ENCODE measurements at regions not wholly inside any gene's neighbourhood (a gene's known extent, or its start where the extent isn't known, plus 50 kb on each side); places are given as distances from the start of the nearest gene placed in this dataset.
"Not testable (repeated sequence)": the region's sequence is repeated elsewhere in the genome, so short reads cannot be mapped to it uniquely, and the experiment has no call there.

DNA sequence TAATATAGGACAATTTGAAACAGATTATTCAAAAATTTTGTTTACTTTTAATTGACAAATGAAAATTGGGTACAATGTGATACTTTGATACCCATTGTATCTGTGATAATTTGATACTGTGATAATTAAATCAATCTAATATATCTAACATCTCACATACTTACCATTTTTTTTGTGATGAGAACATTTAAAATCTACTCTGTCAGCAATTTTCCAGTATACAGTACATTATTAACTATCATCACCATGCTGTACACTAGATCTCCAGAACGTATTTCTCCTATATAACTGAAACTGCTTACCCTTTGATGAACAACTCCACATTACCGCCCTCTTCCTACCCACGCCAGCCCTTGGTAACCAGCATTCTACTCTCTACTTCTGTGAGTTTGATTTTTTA is 139.7 kb upstream of the TFPI start:
- DNase-seq (no peak), ATAC-seq (no peak)
- Histone ChIP-seq H3K27me3 (no peaks in the 10 kb centered on the region), H3K36me3 (replicated peaks in 1 of 2; ENCODE audit: insufficient read depth in 1 of 2, low read depth in 2 of 2) (no peaks in the 10 kb centered on the region), H3K4me1 (no peaks in the 10 kb centered on the region), H3K9me3 (no peaks in the 10 kb centered on the region), H3K27ac (no peak overlapping the region), H3K4me3 (no peak overlapping the region)
- TF ChIP-seq, protein P1, sequence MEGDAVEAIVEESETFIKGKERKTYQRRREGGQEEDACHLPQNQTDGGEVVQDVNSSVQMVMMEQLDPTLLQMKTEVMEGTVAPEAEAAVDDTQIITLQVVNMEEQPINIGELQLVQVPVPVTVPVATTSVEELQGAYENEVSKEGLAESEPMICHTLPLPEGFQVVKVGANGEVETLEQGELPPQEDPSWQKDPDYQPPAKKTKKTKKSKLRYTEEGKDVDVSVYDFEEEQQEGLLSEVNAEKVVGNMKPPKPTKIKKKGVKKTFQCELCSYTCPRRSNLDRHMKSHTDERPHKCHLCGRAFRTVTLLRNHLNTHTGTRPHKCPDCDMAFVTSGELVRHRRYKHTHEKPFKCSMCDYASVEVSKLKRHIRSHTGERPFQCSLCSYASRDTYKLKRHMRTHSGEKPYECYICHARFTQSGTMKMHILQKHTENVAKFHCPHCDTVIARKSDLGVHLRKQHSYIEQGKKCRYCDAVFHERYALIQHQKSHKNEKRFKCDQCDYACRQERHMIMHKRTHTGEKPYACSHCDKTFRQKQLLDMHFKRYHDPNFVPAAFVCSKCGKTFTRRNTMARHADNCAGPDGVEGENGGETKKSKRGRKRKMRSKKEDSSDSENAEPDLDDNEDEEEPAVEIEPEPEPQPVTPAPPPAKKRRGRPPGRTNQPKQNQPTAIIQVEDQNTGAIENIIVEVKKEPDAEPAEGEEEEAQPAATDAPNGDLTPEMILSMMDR (IDR thresholded peaks at IDR 0.05) = no peak
- TF ChIP-seq POLR2A (IDR thresholded peaks at IDR 0.05) = no peak
- WGBS, 2 donors = 83 to 84% methylated on average over 3 of the region's 3 CpGs
- intact Hi-C loops (cut with DNase I) = no loop called here

DNA sequence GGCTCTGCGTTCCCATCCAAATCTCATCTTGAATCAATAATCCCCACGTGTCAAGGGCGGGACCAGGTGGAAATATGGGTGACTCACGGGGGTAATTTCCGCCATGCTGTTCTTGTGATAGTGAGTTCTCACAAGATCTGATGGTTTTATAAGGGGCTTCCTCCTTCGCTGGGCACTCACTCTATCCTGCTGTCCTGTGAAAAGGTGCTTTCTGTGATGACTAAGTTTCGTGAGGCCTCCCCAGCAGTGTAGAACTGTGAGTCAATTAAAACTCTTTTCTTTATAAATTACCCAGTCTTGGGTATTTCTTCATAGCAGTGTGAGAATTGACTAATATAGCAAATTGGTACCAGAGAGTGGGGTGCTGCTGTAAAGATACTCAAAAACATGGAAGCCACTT is 142.4 kb upstream of the TFPI start:
- H3K27ac ChIP-seq; H3K4me3 ChIP-seq; H3K9me3 ChIP-seq; H3K27me3 ChIP-seq; intact Hi-C loops (cut with DNase I); DNase-seq; ATAC-seq; H3K4me1 ChIP-seq; H3K36me3 ChIP-seq (replicated peaks in 1 of 2; ENCODE audit: insufficient read depth in 1 of 2, low read depth in 2 of 2): not testable (repeated sequence)
- 85 to 91% methylated on average over 7 of the region's 7 CpGs for WGBS, 2 donors

DNA sequence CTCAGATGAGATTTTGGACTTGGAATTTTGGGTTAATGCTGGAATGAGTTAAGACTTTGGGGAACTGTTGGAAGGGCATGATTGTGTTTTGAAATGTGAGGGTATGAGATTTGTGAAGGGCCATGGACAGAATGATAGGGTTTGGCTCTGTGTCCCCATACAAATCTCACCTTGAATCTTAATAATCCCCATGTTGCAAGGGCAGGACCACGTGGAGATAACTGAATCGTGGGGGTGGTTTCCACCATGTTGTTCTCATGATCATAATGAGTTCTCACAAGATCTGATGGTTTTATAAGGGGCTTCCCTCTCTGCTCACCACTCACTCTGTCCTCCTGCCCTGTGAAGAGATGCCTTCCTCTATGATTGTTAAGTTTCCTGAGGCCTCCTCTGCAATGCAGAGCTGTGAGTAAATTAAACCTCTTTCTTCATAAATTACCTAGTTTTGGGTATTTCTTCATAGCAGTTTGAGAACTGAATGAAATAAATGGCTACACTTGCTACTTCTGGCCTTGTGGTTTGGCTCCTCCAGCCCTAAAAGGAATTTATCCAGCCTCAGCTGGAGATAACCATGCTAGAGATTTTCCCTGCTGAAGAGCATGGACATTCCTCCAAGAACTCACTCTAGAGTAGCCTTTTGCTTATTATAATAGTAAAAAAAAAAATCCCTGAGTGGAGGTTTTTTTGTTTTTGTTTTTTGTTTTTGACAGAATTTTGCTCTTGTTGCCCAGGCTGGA is 144.3 kb upstream of the TFPI start:
- no peak overlapping the region for H3K27ac ChIP-seq
- TF ChIP-seq, protein P1 (IDR thresholded peaks at IDR 0.05) = no peak
- no peak for TF ChIP-seq POLR2A (IDR thresholded peaks at IDR 0.05)
- no peaks in the 10 kb centered on the region for H3K4me1 ChIP-seq
- intact Hi-C loops (cut with DNase I) = no loop called here
- DNase-seq (no peak), ATAC-seq (no peak)
- no peak overlapping the region for H3K4me3 ChIP-seq
- no peaks in the 10 kb centered on the region for H3K36me3 ChIP-seq (replicated peaks in 1 of 2; ENCODE audit: insufficient read depth in 1 of 2, low read depth in 2 of 2)
- H3K9me3 ChIP-seq = no peaks in the 10 kb centered on the region
- H3K27me3 ChIP-seq = no peaks in the 10 kb centered on the region
- 63 to 88% methylated on average over 2 of the region's 2 CpGs for WGBS, 2 donors

DNA sequence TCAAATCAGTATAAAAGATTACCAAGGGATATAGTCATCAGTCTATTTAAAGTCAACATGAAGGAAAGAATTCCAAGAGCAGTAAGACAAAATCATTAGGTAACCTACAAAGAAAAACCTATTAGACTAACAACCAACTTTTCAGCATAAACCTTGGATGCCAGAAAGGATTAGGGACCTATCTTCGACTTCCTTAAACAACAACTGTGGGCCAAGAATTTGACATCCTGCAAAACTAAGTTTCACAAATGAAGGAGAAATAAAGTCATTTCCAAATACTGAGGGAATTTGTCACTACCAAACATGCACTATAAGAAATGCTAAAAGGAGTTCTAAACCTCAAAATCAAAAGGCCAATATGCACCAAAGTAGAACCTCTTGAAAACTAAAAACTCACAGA is 147.9 kb upstream of the TFPI start:
- TF ChIP-seq, protein P1 (IDR thresholded peaks at IDR 0.05) = no peak
- TF ChIP-seq POLR2A (IDR thresholded peaks at IDR 0.05) = no peak
- no peak for DNase-seq
- 68% methylated on average over 1 of the region's 1 CpG for WGBS, 2 donors

DNA sequence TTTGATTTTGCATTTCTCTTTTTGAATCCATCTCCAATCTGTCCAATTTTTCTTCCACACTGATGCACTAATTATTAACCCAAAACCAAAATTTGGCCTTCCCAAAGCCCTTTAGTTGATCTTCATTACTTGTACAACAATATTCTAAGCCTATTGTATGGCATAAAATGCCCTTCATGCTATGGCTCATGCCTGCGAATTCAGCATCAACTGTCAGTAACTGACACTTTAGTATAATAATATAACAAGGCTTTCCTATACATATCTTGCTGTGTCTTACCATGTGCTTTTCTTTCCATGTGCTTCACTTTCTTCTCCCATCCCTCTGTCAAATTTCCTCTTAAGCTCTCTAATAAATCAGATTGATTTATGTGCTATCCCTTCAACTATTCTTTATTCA is 154.0 kb upstream of the TFPI start:
- DNase-seq (no peak), ATAC-seq (no peak)
- TF ChIP-seq, protein P1 (IDR thresholded peaks at IDR 0.05) = no peak
- TF ChIP-seq POLR2A (IDR thresholded peaks at IDR 0.05) = no peak
- intact Hi-C loops (cut with DNase I) = no loop called here
- H3K36me3 ChIP-seq (replicated peaks in 1 of 2; ENCODE audit: insufficient read depth in 1 of 2, low read depth in 2 of 2) = no peaks in the 10 kb centered on the region
- no peak overlapping the region for H3K27ac ChIP-seq
- H3K9me3 ChIP-seq = no peaks in the 10 kb centered on the region
- H3K4me3 ChIP-seq = no peak overlapping the region
- H3K4me1 ChIP-seq = no peaks in the 10 kb centered on the region
- no peaks in the 10 kb centered on the region for H3K27me3 ChIP-seq
- WGBS, 2 donors = 94 to 97% methylated on average over 1 of the region's 1 CpG

More for the DNA sequence above, 147.9 kb upstream of the TFPI start:
- Histone ChIP-seq H3K27ac (no peak overlapping the region), H3K4me3 (no peak overlapping the region), H3K36me3 (replicated peaks in 1 of 2; ENCODE audit: insufficient read depth in 1 of 2, low read depth in 2 of 2) (no peaks in the 10 kb centered on the region), H3K9me3 (no peaks in the 10 kb centered on the region), H3K27me3 (no peaks in the 10 kb centered on the region), H3K4me1 (no peaks in the 10 kb centered on the region)
- intact Hi-C loops (cut with DNase I) = no loop called here
- no peak for ATAC-seq

Measured in body of pancreas (tissue), 4 donors.